Activated naive CD8-positive, alpha-beta T cell treated with anti-CD3 and anti-CD28 coated beads, Interleukin-2, amount 10 ng/mL, durations not matched to agents 7 days and 5 days (primary cell): ENCODE measurements at regions not wholly inside any gene's neighbourhood (a gene's known extent, or its start where the extent isn't known, plus 50 kb on each side); places are given as distances from the start of the nearest gene placed in this dataset.

Experiments
- ATAC-seq: fragments of 150-1000 bp; cut with Tn5 transposase; one replicate; pipeline ENCODE4 v1.10.0; 2021; ENCODE audit warnings: low read depth, moderate library complexity
- POLR2A ChIA-PET: fragments of 350-600 bp; sonication (Branson Sonifier 250); formaldehyde crosslinking; loops from one replicate; lab custom pipeline; 2021; ENCODE audit warnings: antibody characterized with exemption; lab: Charles Lee
- DNase-seq: peaks from one replicate; pipeline ENCODE4 v3.0.0; 2021
- H3K27ac Mint-ChIP-seq: one replicate; pipeline ENCODE4 v1.8.0; 2022; ENCODE audit warnings: mild to moderate bottlenecking, mixed read lengths
- H3K27me3 Mint-ChIP-seq: one replicate; pipeline ENCODE4 v1.8.0; 2022; ENCODE audit warnings: mild to moderate bottlenecking, moderate library complexity, mixed read lengths
- H3K36me3 Mint-ChIP-seq: one replicate; pipeline ENCODE4 v1.8.0; 2021; ENCODE audit warnings: mild to moderate bottlenecking, mixed read lengths
- H3K4me1 Mint-ChIP-seq: one replicate; pipeline ENCODE4 v1.8.0; 2021; ENCODE audit warnings: mixed read lengths
- H3K4me3 Mint-ChIP-seq: one replicate; pipeline ENCODE4 v1.8.0; 2022; ENCODE audit warnings: mild to moderate bottlenecking, moderate library complexity, mixed read lengths
- H3K9me3 Mint-ChIP-seq: one replicate; pipeline ENCODE4 v1.8.0; 2021; ENCODE audit warnings: mixed read lengths

GRCh38 chr15:93257920-93258319 lies 168.9 kb upstream of the RGMA start:
- Mint-ChIP-seq H3K9me3 (no peaks in the 10 kb centered on the region), H3K4me1 (peaks cover 2% of the 10 kb centered on the region), H3K27ac (no peak overlapping the region), H3K4me3 (no peak overlapping the region), H3K36me3 (no peaks in the 10 kb centered on the region), H3K27me3 (peaks cover 8% of the 10 kb centered on the region)
- DNase-seq = no peak
- POLR2A ChIA-PET = no interaction called here
- ATAC-seq = no peak

- Mint-ChIP-seq H3K9me3 (no peaks in the 10 kb centered on the region), H3K4me1 (no peaks in the 10 kb centered on the region), H3K36me3 (no peaks in the 10 kb centered on the region), H3K4me3 (no peak overlapping the region), H3K27ac (no peak overlapping the region), H3K27me3 (peaks cover 3% of the 10 kb centered on the region)
- ATAC-seq = no peak
- POLR2A ChIA-PET = no interaction called here
- no peak for DNase-seq
Measured at GRCh38 chr15:93253681-93254080, 164.7 kb upstream of the RGMA start.

GRCh38 chr15:93252780-93253179 lies 163.8 kb upstream of the RGMA start:
- H3K27ac Mint-ChIP-seq = no peak overlapping the region
- no peak for DNase-seq
- POLR2A ChIA-PET = no interaction called here
- H3K9me3 Mint-ChIP-seq = no peaks in the 10 kb centered on the region
- no peak overlapping the region for H3K4me3 Mint-ChIP-seq
- no peak for ATAC-seq
- no peaks in the 10 kb centered on the region for H3K36me3 Mint-ChIP-seq
- H3K27me3 Mint-ChIP-seq = peaks cover 3% of the 10 kb centered on the region
- H3K4me1 Mint-ChIP-seq = no peaks in the 10 kb centered on the region

GRCh38 chr15:93250950-93251349 lies 161.9 kb upstream of the RGMA start:
- Mint-ChIP-seq H3K36me3 (no peaks in the 10 kb centered on the region), H3K27ac (no peak overlapping the region), H3K9me3 (no peaks in the 10 kb centered on the region), H3K4me1 (peaks cover 3% of the 10 kb centered on the region), H3K27me3 (peaks cover 3% of the 10 kb centered on the region), H3K4me3 (no peak overlapping the region)
- no peak for ATAC-seq
- POLR2A ChIA-PET = no interaction called here
- DNase-seq = no peak

GRCh38 chr15:93250209-93250608 lies 161.2 kb upstream of the RGMA start:
- no peak for ATAC-seq
- H3K4me3 Mint-ChIP-seq = no peak overlapping the region
- H3K4me1 Mint-ChIP-seq = peaks cover 3% of the 10 kb centered on the region
- POLR2A ChIA-PET = no interaction called here
- H3K36me3 Mint-ChIP-seq = no peaks in the 10 kb centered on the region
- H3K27ac Mint-ChIP-seq = no peak overlapping the region
- H3K9me3 Mint-ChIP-seq = no peaks in the 10 kb centered on the region
- DNase-seq = no peak
- H3K27me3 Mint-ChIP-seq = peaks cover 3% of the 10 kb centered on the region

DNA sequence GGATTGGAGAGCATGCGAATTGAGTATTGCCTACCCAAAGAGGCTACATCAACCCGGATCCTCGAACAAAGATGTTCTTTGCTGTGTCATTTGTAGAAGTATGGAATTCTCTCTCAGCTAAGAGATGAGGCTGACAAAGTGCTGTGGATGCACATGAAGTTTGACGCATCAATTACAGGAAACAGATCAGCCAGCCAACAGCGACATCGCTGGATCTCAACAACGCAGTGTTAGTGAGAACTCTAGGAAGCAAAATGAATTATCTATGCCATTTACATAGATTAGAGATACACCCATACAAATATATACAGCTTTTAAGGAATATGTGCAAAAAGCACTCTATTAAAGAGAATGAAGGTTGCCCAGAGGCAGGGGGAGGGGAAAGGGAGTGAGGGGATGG lies 160.6 kb upstream of the RGMA start:
- Mint-ChIP-seq H3K36me3 (no peaks in the 10 kb centered on the region), H3K27me3 (peaks cover 3% of the 10 kb centered on the region), H3K4me3 (no peak overlapping the region), H3K4me1 (peaks cover 3% of the 10 kb centered on the region), H3K27ac (no peak overlapping the region), H3K9me3 (no peaks in the 10 kb centered on the region)
- ATAC-seq (no peak), DNase-seq (no peak)
- POLR2A ChIA-PET = interaction anchor here (0.7 kb wide), 1 partner anchor 68 kb away, joined by 4 read pairs; no protein-coding TSS in a partner anchor

DNA sequence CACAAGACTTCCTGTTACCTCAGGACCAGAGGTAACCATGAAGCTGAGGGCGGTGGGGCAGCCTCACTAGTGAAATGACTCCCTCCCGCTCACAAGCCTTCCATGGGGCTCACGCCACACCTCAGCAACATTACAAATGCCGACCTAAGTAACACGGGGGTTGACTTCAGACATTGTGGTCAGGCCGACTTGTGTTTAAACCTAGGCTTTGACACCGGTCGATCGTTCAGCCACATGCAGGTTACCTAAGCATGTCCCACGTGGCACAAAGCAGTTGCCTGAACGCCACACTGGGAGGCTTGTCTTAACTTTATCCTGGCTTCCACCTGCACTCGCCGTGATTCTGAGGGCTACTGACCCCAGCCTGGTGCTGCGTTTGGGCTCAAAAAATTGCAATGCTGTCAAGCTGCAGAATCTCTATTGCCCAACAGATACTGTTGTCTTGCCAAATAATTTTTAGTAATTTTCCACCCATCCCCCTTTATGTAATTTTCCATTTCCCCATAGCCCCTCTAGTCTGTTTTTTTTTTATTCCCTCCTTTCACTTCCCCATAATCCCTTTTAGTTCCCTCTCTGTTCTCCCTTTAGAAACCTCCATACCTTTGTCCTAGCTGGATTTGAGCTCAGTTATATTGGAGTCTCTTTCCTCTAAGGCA lies 158.6 kb upstream of the RGMA start:
- Mint-ChIP-seq H3K4me3 (no peak overlapping the region), H3K36me3 (no peaks in the 10 kb centered on the region)
- no peak for ATAC-seq

GRCh38 chr15:93246266-93247242 lies 157.5 kb upstream of the RGMA start:
- ATAC-seq (no peak), DNase-seq (no peak)
- Mint-ChIP-seq H3K27me3 (peaks cover 3% of the 10 kb centered on the region), H3K36me3 (no peaks in the 10 kb centered on the region), H3K4me1 (peaks cover 3% of the 10 kb centered on the region), H3K9me3 (no peaks in the 10 kb centered on the region), H3K4me3 (no peak overlapping the region), H3K27ac (no peak overlapping the region)
- POLR2A ChIA-PET = interaction anchor here (0.5 kb wide), 1 partner anchor 509 kb away, joined by 5 read pairs; no protein-coding TSS in a partner anchor

More for the DNA sequence above, 158.6 kb upstream of the RGMA start:
- Mint-ChIP-seq H3K27ac (no peak overlapping the region), H3K27me3 (peaks cover 3% of the 10 kb centered on the region), H3K9me3 (no peaks in the 10 kb centered on the region), H3K4me1 (peaks cover 3% of the 10 kb centered on the region)
- POLR2A ChIA-PET = interaction anchor here (0.7 kb wide), 1 partner anchor 43 kb away, joined by 3 read pairs; no protein-coding TSS in a partner anchor
- DNase-seq = no peak

DNA sequence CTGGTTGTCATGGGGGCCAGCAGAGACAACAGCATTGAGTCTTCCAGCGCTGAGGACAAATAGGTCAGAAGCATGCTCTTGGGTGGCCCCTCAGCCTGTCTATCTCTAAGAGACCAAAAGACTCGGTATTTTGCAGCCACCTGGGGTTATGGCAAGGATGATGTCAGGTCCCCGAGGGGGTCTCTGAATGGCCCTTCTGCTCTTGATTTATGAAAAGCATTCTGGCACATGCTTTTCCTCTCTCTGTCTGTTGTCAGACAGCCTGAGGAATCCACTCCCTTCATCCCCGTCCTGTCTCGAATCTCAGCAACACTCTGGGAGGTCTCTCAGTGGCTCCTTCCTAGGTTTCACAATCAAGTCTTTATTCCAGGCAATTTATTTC lies 156.6 kb upstream of the RGMA start:
- Mint-ChIP-seq H3K4me3 (no peak overlapping the region), H3K4me1 (peaks cover 3% of the 10 kb centered on the region), H3K9me3 (no peaks in the 10 kb centered on the region), H3K27me3 (peaks cover 3% of the 10 kb centered on the region), H3K36me3 (no peaks in the 10 kb centered on the region), H3K27ac (no peak overlapping the region)
- DNase-seq (no peak), ATAC-seq (no peak)
- POLR2A ChIA-PET = no interaction called here

GRCh38 chr15:93244696-93245660 lies 156.0 kb upstream of the RGMA start:
- Mint-ChIP-seq H3K36me3 (no peaks in the 10 kb centered on the region), H3K4me3 (no peak overlapping the region), H3K9me3 (no peaks in the 10 kb centered on the region), H3K27me3 (peaks cover 3% of the 10 kb centered on the region), H3K4me1 (peaks cover 3% of the 10 kb centered on the region), H3K27ac (no peak overlapping the region)
- POLR2A ChIA-PET = no interaction called here
- DNase-seq = no peak
- ATAC-seq = no peak

DNA sequence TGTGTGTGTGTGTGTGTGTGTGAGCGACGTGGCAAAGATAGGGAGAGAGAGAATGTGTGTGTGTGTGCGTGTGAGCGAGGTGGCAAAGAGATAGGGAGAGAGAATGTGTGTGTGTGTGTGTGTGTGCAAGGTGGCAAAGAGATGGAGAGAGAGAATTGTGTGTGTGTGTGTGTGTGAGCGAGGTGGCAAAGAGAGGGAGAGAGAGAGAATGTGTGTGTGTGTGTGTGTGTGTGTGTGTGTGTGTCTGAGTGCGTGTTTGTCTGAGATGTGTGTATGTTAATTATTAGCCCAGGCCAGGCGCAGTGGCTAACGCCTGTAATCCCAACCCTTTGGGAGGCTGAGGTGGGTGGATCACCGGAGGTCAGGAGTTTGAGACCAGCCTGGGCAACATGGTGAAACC lies 154.6 kb upstream of the RGMA start:
- no peak for ATAC-seq
- Mint-ChIP-seq H3K4me1 (peaks cover 3% of the 10 kb centered on the region), H3K36me3 (no peaks in the 10 kb centered on the region), H3K27ac (no peak overlapping the region), H3K27me3 (no peaks in the 10 kb centered on the region), H3K4me3 (no peak overlapping the region), H3K9me3 (no peaks in the 10 kb centered on the region)
- POLR2A ChIA-PET = no interaction called here
- no peak for DNase-seq

GRCh38 chr15:93241696-93242585 lies 152.9 kb upstream of the RGMA start:
- Mint-ChIP-seq H3K27ac (no peak overlapping the region), H3K36me3 (no peaks in the 10 kb centered on the region), H3K27me3 (peaks cover 2% of the 10 kb centered on the region), H3K4me3 (no peak overlapping the region), H3K4me1 (no peaks in the 10 kb centered on the region), H3K9me3 (peaks cover 4% of the 10 kb centered on the region)
- no peak for DNase-seq
- ATAC-seq = no peak
- POLR2A ChIA-PET = no interaction called here
